Astrocyte of the cerebellum (primary cell): ENCODE measurements at regions not wholly inside any gene's neighbourhood (a gene's known extent, or its start where the extent isn't known, plus 50 kb on each side); places are given as distances from the start of the nearest gene placed in this dataset.

Source experiments
- DNase-seq: peaks from one replicate; pipeline ENCODE4 v3.0.0-alpha.2; 2011; ENCODE audit warnings: low read depth
- H3K4me3 ChIP-seq: 2 replicates; pipeline ENCODE4 v1.5.1; 2011; ENCODE audit warnings: mild to moderate bottlenecking, low read depth, low read length, moderate library complexity
- CTCF ChIP-seq: IDR thresholded peaks from 2 replicates; pipeline ENCODE4 v1.5.1; 2012; ENCODE audit warnings: low read length, low read depth, moderate library complexity, mild to moderate bottlenecking; ENCODE audit errors: missing control alignments
- in situ Hi-C: cut with HindIII; loops from 2 replicates; pipeline ENCODE4 v1.10.0; 2017; ENCODE audit warnings: low sequenced_read_pairs

GRCh38 chr14:42123526-42123925 is 516.9 kb downstream of the LRFN5 start:
- in situ Hi-C loops: no loop called here
- H3K4me3 ChIP-seq: no peak overlapping the region
- TF ChIP-seq CTCF: no peak

GRCh38 chr14:42113358-42114069 is 506.8 kb downstream of the LRFN5 start:
- TF ChIP-seq CTCF: no peak
- no peak for DNase-seq
- in situ Hi-C loops: no loop called here
- H3K4me3 ChIP-seq: no peak overlapping the region

More at GRCh38 chr14:42123526-42123925, 516.9 kb downstream of the LRFN5 start:
- DNase-seq: no peak

- no peak overlapping the region for H3K4me3 ChIP-seq
- in situ Hi-C loops: no loop called here
- no peak for TF ChIP-seq CTCF
- DNase-seq: no peak
Observed at GRCh38 chr14:42112108-42112507, 505.4 kb downstream of the LRFN5 start.

GRCh38 chr14:42111355-42111754 is 504.7 kb downstream of the LRFN5 start:
- TF ChIP-seq CTCF: no peak
- in situ Hi-C loops: no loop called here

GRCh38 chr14:42110167-42110566 is 503.5 kb downstream of the LRFN5 start:
- peak; percentile 66 for TF ChIP-seq CTCF

More at GRCh38 chr14:42111355-42111754, 504.7 kb downstream of the LRFN5 start:
- DNase-seq: no peak
- H3K4me3 ChIP-seq: no peak overlapping the region

GRCh38 chr14:42095155-42095554 is 488.5 kb downstream of the LRFN5 start:
- in situ Hi-C loops: no loop called here
- no peak for DNase-seq
- no peak for TF ChIP-seq CTCF
- no peak overlapping the region for H3K4me3 ChIP-seq

More at GRCh38 chr14:42110167-42110566, 503.5 kb downstream of the LRFN5 start:
- H3K4me3 ChIP-seq: no peak overlapping the region
- in situ Hi-C loops: no loop called here
- DNase-seq: peak; percentile 12
